Upper lobe of right lung (tissue), 1 donor: ENCODE measurements at regions not wholly inside any gene's neighbourhood (a gene's known extent, or its start where the extent isn't known, plus 50 kb on each side); places are given as distances from the start of the nearest gene placed in this dataset.
A peak's percentile ranks its signal among the peaks of the same experiment; 100 is the strongest.

ENCODE experiments used
- ATAC-seq: fragments of 200-7000 bp; cut with Tn5 transposase; one replicate; pipeline ENCODE4 v1.9.1; 2020; ENCODE audit warnings: mild to moderate bottlenecking, moderate library complexity
- DNase-seq: peaks from one replicate; pipeline ENCODE4 v3.0.0-alpha.2; 2020
- H3K27ac ChIP-seq: fragments of 200-600 bp; one replicate; pipeline ENCODE4 v1.8.0; 2022
- H3K27me3 ChIP-seq: fragments of 200-600 bp; one replicate; pipeline ENCODE4 v1.8.0; 2022; ENCODE audit warnings: mild to moderate bottlenecking
- H3K36me3 ChIP-seq: fragments of 200-600 bp; one replicate; pipeline ENCODE4 v1.8.0; 2022
- H3K4me1 ChIP-seq: fragments of 200-600 bp; one replicate; pipeline ENCODE4 v1.8.0; 2022
- H3K4me3 ChIP-seq: fragments of 200-600 bp; one replicate; pipeline ENCODE4 v1.8.0; 2022; ENCODE audit warnings: mild to moderate bottlenecking
- H3K9me3 ChIP-seq: fragments of 200-600 bp; one replicate; pipeline ENCODE4 v1.8.0; 2022
- CTCF ChIP-seq: fragments of 200-600 bp; IDR thresholded peaks from one replicate; pipeline ENCODE4 v1.8.0; 2022; ENCODE audit warnings: antibody characterized with exemption
- intact Hi-C: fragments of 100-400 bp; cut with DNase I; formaldehyde crosslinking; loops from one replicate; pipeline ENCODE4 v1.11.0; 2022
- donor health status: DM: no; HTN: yes; CAD: no; lungs with severe emphysema.

GRCh38 chr2:33678436-33678835, 79.3 kb upstream of the FAM98A start:
- DNase-seq: no peak
- no peaks in the 10 kb centered on the region for H3K9me3 ChIP-seq
- no peak overlapping the region for H3K4me3 ChIP-seq
- H3K4me1 ChIP-seq: no peaks in the 10 kb centered on the region
- no peak for ATAC-seq
- H3K27me3 ChIP-seq: no peaks in the 10 kb centered on the region
- H3K36me3 ChIP-seq: no peaks in the 10 kb centered on the region
- intact Hi-C loops: no loop called here
- H3K27ac ChIP-seq: no peak overlapping the region
- no peak for TF ChIP-seq CTCF

- Histone ChIP-seq H3K36me3 (no peaks in the 10 kb centered on the region), H3K4me3 (no peak overlapping the region), H3K4me1 (no peaks in the 10 kb centered on the region), H3K27ac (no peak overlapping the region), H3K9me3 (no peaks in the 10 kb centered on the region), H3K27me3 (no peaks in the 10 kb centered on the region)
- intact Hi-C loops: no loop called here
- ATAC-seq (no peak), DNase-seq (no peak)
- peak; percentile 43 for TF ChIP-seq CTCF
Measured at GRCh38 chr2:33673937-33674336, 74.8 kb upstream of the FAM98A start.

- Histone ChIP-seq H3K4me1 (no peaks in the 10 kb centered on the region), H3K36me3 (no peaks in the 10 kb centered on the region), H3K27me3 (no peaks in the 10 kb centered on the region), H3K9me3 (no peaks in the 10 kb centered on the region), H3K27ac (no peak overlapping the region), H3K4me3 (no peak overlapping the region)
- TF ChIP-seq CTCF: no peak
- intact Hi-C loops: no loop called here
- DNase-seq: no peak
- ATAC-seq: no peak
Measured at GRCh38 chr2:33672896-33673295, 73.8 kb upstream of the FAM98A start.

- Histone ChIP-seq H3K4me1 (no peaks in the 10 kb centered on the region), H3K27me3 (no peaks in the 10 kb centered on the region), H3K4me3 (no peak overlapping the region), H3K9me3 (no peaks in the 10 kb centered on the region), H3K27ac (no peak overlapping the region), H3K36me3 (no peaks in the 10 kb centered on the region)
- DNase-seq (no peak), ATAC-seq (no peak)
- intact Hi-C loops: no loop called here
- no peak for TF ChIP-seq CTCF
Measured at GRCh38 chr2:33672389-33672788, 73.3 kb upstream of the FAM98A start.

GRCh38 chr2:33671198-33671597, 72.1 kb upstream of the FAM98A start:
- Histone ChIP-seq H3K27ac (no peak overlapping the region), H3K9me3 (no peaks in the 10 kb centered on the region), H3K27me3 (no peaks in the 10 kb centered on the region), H3K4me1 (no peaks in the 10 kb centered on the region), H3K4me3 (no peak overlapping the region), H3K36me3 (no peaks in the 10 kb centered on the region)
- DNase-seq (no peak), ATAC-seq (no peak)
- no peak for TF ChIP-seq CTCF
- intact Hi-C loops: no loop called here

GRCh38 chr2:33670392-33670937, 71.4 kb upstream of the FAM98A start:
- no peak for TF ChIP-seq CTCF
- H3K36me3 ChIP-seq: no peaks in the 10 kb centered on the region
- no peak for DNase-seq
- no peaks in the 10 kb centered on the region for H3K4me1 ChIP-seq
- no peaks in the 10 kb centered on the region for H3K27me3 ChIP-seq
- no peaks in the 10 kb centered on the region for H3K9me3 ChIP-seq
- H3K4me3 ChIP-seq: no peak overlapping the region
- ATAC-seq: no peak
- H3K27ac ChIP-seq: no peak overlapping the region
- intact Hi-C loops: no loop called here
